NCI-H1436 (cell line): ENCODE measurements at regions not wholly inside any gene's neighbourhood (a gene's known extent, or its start where the extent isn't known, plus 50 kb on each side); places are given as distances from the start of the nearest gene placed in this dataset.
A peak's percentile ranks its signal among the peaks of the same experiment; 100 is the strongest.

Source experiments
- DNase-seq: peaks from one replicate; lab custom pipeline; 2025; lab: John Stamatoyannopoulos, UW

GRCh38 chr5:82699737-82700136 lies 377.5 kb downstream of the TMEM167A start:
- no peak for DNase-seq

- DNase-seq: no peak
These were observed 379.2 kb downstream of the TMEM167A start for GRCh38 chr5:82698026-82698425.

GRCh38 chr5:82694711-82695285 lies 382.4 kb downstream of the TMEM167A start:
- no peak for DNase-seq

- no peak for DNase-seq
These were observed 384.4 kb downstream of the TMEM167A start for GRCh38 chr5:82692826-82693225.

GRCh38 chr5:82684659-82685058 lies 392.5 kb downstream of the TMEM167A start:
- no peak for DNase-seq

GRCh38 chr5:82684165-82684564 lies 393.0 kb downstream of the TMEM167A start:
- no peak for DNase-seq

- DNase-seq: no peak
These were observed 397.5 kb downstream of the TMEM167A start for GRCh38 chr5:82679660-82680059.

- no peak for DNase-seq
These were observed 398.5 kb upstream of the RPS23 start for GRCh38 chr5:82676661-82677060.

- no peak for DNase-seq
These were observed 396.5 kb upstream of the RPS23 start for GRCh38 chr5:82674671-82675070.

- DNase-seq: no peak
These were observed 395.1 kb upstream of the RPS23 start for GRCh38 chr5:82673057-82673809.

GRCh38 chr5:82670692-82671091 lies 392.5 kb upstream of the RPS23 start:
- no peak for DNase-seq

GRCh38 chr5:82669720-82670119 lies 391.6 kb upstream of the RPS23 start:
- DNase-seq: no peak

- DNase-seq: no peak
These were observed 388.2 kb upstream of the RPS23 start for GRCh38 chr5:82666312-82666711.

GRCh38 chr5:82664732-82665131 lies 386.6 kb upstream of the RPS23 start:
- peak; percentile 37 for DNase-seq

GRCh38 chr5:82663225-82663624 lies 385.1 kb upstream of the RPS23 start:
- DNase-seq: no peak

GRCh38 chr5:82662340-82662739 lies 384.2 kb upstream of the RPS23 start:
- DNase-seq: no peak

GRCh38 chr5:82661933-82662332 lies 383.8 kb upstream of the RPS23 start:
- no peak for DNase-seq

GRCh38 chr5:82661462-82661861 lies 383.3 kb upstream of the RPS23 start:
- no peak for DNase-seq

- no peak for DNase-seq
These were observed 381.0 kb upstream of the RPS23 start for GRCh38 chr5:82659115-82659514.

GRCh38 chr5:82657033-82657699 lies 379.0 kb upstream of the RPS23 start:
- no peak for DNase-seq

- DNase-seq: no peak
These were observed 378.2 kb upstream of the RPS23 start for GRCh38 chr5:82656341-82656761.

- DNase-seq: no peak
These were observed 376.9 kb upstream of the RPS23 start for GRCh38 chr5:82655078-82655477.

- DNase-seq: no peak
These were observed 371.8 kb upstream of the RPS23 start for GRCh38 chr5:82649943-82650342.
